Neutrophil (primary cell): ENCODE measurements at regions not wholly inside any gene's neighbourhood (a gene's known extent, or its start where the extent isn't known, plus 50 kb on each side); places are given as distances from the start of the nearest gene placed in this dataset.

ENCODE experiments used
- H3K27ac ChIP-seq: fragments of 200-600 bp; sonication (generic); 2 replicates; pipeline ENCODE4 v1.5.1; 2016; ENCODE audit warnings: mild to moderate bottlenecking, moderate library complexity
- H3K27me3 ChIP-seq: fragments of 200-600 bp; sonication (generic); 2 replicates; pipeline ENCODE4 v1.6.0; 2016; ENCODE audit warnings: mild to moderate bottlenecking
- H3K36me3 ChIP-seq: fragments of 200-600 bp; sonication (generic); 2 replicates; pipeline ENCODE4 v1.5.1; 2017
- H3K4me1 ChIP-seq, 2 experiments: fragments of 200-600 bp in 1 of 2; sonication (generic) in 1 of 2; 1 replicate in 1 of 2; 2 replicates in 1 of 2; pipeline versions ENCODE4 v1.5.1 to v1.6.1; 2013 to 2016; ENCODE audit warnings: low read depth in 1 of 2, low read length in 1 of 2, mild to moderate bottlenecking in 1 of 2, moderate library complexity in 1 of 2; ENCODE audit not compliant: control insufficient read depth in 1 of 2, insufficient read depth in 1 of 2
- H3K4me3 ChIP-seq, 2 experiments: fragments of 200-600 bp in 1 of 2; sonication (generic) in 1 of 2; 1 replicate in 1 of 2; 2 replicates in 1 of 2; pipeline ENCODE4 v1.5.1; 2013 to 2016; ENCODE audit warnings: low read depth in 1 of 2, low read length in 1 of 2, mild to moderate bottlenecking in 1 of 2, moderate library complexity in 1 of 2
- H3K9me3 ChIP-seq: fragments of 200-600 bp; sonication (generic); 2 replicates; pipeline ENCODE4 v1.5.1; 2016
- TF ChIP-seq, protein P1 (sequence below): fragments of 200-600 bp; sonication (generic); IDR thresholded peaks from 2 replicates; pipeline ENCODE4 v1.5.1; 2016; ENCODE audit warnings: antibody characterized with exemption

DNA sequence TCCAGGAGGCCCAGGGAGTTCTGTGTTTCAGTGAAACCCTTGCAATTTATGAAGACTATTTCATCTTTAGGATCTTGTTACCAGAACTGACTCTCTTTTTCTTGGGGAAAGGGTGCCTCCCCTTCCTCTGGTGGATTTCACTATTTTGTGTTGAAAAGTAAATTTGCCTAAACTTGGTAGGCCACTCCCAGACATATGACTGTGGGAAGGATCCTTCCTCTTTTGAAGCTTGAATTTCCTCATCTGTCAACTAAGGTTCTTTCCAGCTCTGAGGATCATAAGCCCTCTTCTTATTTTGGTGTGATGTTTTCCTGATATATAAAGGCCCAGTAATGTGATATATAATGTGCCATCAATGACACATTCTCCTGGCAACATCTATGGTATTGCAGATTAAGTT lies 59.1 kb upstream of the ZFAND5 start:
- peak overlapping the region; percentile 67 for H3K27ac ChIP-seq
- H3K4me3 ChIP-seq, result no peak overlapping the region
- no peaks in the 10 kb centered on the region for H3K27me3 ChIP-seq
- TF ChIP-seq, protein P1, sequence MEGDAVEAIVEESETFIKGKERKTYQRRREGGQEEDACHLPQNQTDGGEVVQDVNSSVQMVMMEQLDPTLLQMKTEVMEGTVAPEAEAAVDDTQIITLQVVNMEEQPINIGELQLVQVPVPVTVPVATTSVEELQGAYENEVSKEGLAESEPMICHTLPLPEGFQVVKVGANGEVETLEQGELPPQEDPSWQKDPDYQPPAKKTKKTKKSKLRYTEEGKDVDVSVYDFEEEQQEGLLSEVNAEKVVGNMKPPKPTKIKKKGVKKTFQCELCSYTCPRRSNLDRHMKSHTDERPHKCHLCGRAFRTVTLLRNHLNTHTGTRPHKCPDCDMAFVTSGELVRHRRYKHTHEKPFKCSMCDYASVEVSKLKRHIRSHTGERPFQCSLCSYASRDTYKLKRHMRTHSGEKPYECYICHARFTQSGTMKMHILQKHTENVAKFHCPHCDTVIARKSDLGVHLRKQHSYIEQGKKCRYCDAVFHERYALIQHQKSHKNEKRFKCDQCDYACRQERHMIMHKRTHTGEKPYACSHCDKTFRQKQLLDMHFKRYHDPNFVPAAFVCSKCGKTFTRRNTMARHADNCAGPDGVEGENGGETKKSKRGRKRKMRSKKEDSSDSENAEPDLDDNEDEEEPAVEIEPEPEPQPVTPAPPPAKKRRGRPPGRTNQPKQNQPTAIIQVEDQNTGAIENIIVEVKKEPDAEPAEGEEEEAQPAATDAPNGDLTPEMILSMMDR, result no peak
- no peaks in the 10 kb centered on the region for H3K36me3 ChIP-seq
- H3K9me3 ChIP-seq, result no peaks in the 10 kb centered on the region
- peaks cover 7 to 13% of the 10 kb centered on the region in 2 experiments for H3K4me1 ChIP-seq

DNA sequence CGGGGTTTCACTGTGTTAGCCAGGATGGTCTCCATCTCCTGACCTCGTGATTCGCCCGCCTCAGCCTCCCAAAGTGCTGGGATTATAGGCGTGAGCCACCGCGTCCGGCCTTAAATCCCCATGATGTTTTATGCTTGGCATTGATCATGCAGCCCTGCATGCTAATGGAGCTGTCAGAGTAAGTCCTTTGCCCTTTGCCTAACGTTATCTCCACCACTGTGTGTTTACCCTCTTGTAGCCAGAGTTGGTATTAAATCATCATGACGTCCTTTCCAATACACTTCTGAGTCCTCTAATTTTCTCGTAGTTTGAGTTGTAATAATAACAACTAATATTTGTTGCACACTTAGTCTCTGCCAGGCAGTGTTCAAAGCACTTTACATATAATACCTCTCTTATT lies 57.2 kb upstream of the ZFAND5 start:
- no peak overlapping the region for H3K27ac ChIP-seq
- H3K36me3 ChIP-seq, result no peaks in the 10 kb centered on the region
- TF ChIP-seq, protein P1, result no peak
- no peak overlapping the region for H3K4me3 ChIP-seq
- no peaks in the 10 kb centered on the region for H3K9me3 ChIP-seq
- no peaks in the 10 kb centered on the region for H3K27me3 ChIP-seq
- peaks cover 7 to 13% of the 10 kb centered on the region in 2 experiments for H3K4me1 ChIP-seq

DNA sequence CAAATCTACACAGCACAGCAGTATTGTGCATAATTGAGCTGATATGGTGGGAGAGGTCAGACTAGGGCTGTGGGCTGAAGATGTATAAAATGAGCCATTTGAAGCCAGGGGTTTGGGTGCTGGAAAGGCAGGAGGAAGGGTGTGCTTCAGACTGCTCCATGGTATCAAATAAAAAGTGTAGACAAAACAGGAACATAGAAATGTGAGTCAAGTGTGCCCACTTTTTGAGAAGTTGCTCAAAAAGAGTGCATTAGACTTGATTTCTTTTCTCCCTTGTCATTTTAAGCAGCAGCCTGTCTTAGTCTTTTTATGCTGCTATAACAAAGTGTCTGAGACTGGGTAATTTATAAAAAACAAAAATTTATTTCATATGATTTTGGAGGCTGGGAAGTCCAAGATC lies 55.8 kb upstream of the ZFAND5 start:
- no peaks in the 10 kb centered on the region for H3K9me3 ChIP-seq
- no peaks in the 10 kb centered on the region for H3K27me3 ChIP-seq
- H3K36me3 ChIP-seq, result no peaks in the 10 kb centered on the region
- TF ChIP-seq, protein P1, result no peak
- no peak overlapping the region for H3K27ac ChIP-seq
- peaks cover 7 to 13% of the 10 kb centered on the region in 2 experiments for H3K4me1 ChIP-seq
- H3K4me3 ChIP-seq, result no peak overlapping the region

DNA sequence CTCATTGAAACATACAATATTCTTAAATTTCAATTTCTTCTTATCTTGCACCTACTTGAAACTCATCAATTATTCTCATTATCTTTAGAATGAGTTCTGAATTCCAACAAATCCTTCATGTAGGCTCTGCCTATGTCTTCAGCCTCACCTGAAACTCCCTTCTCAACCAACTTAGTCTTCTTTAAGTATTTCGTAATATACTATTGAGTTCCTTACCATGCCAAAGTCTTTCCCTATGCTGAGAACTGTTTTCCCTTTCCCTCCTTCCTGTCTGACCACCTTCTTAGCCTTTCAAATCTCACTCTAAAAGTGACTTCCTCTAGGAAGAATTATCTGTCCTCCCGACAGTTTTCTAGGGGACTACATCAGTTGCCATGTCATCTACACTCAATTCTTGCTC lies 50.9 kb upstream of the ZFAND5 start:
- Histone ChIP-seq H3K4me1 (no peaks in the 10 kb centered on the region), H3K27ac (no peak overlapping the region), H3K4me3 (no peak overlapping the region), H3K27me3 (no peaks in the 10 kb centered on the region), H3K9me3 (no peaks in the 10 kb centered on the region), H3K36me3 (no peaks in the 10 kb centered on the region)
- TF ChIP-seq, protein P1, result no peak

DNA sequence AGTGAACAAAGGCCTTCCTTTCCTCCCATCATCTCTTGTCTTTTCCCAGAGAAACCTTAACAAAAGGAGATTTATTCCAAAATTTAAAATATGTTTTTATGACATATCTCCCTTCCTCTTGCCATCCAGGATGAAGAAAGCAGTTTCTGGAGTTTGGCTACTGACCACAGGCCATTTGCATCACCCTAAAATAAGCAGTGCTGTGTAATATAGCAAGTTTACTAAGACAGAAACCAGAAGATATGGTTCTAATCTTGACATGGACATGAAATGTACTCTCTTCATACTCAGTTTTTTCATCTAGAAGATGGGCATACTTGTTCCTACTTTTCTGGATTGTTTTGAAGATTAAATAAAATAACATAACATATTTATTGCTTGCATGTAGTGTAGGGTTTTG lies 50.2 kb upstream of the ZFAND5 start:
- TF ChIP-seq, protein P1, result no peak
- no peak overlapping the region for H3K27ac ChIP-seq

More for the DNA sequence above, 50.2 kb upstream of the ZFAND5 start:
- Histone ChIP-seq H3K9me3 (no peaks in the 10 kb centered on the region), H3K4me3 (no peak overlapping the region), H3K27me3 (no peaks in the 10 kb centered on the region), H3K36me3 (no peaks in the 10 kb centered on the region), H3K4me1 (no peaks in the 10 kb centered on the region)
